ENCODE measurements at regions not wholly inside any gene's neighbourhood (a gene's known extent, or its start where the extent isn't known, plus 50 kb on each side); places are given as distances from the start of the nearest gene placed in this dataset.

GRCh38 chr10:3470191-3470590, 297.6 kb upstream of the PITRM1 start:
- WGBS, 2 donors = 92 to 97% methylated on average over 11 of the region's 11 CpGs
- Histone ChIP-seq H3K4me1 (peaks cover 0 to 77% (median 64%) of the 10 kb centered on the region in 9 donors), H3K27ac (peak overlapping the region in 7 of 10 donors; percentile 79 to 94 (median 90)), H3K36me3 (no peaks in the 10 kb centered on the region), H3K9me3 (no peaks in the 10 kb centered on the region), H3K4me3 (no peak overlapping the region), H3K27me3 (no peaks in the 10 kb centered on the region)
- intact Hi-C loops (cut with DNase I) = no loop called here
- DNase-seq = no peak
- TF ChIP-seq, protein P1, sequence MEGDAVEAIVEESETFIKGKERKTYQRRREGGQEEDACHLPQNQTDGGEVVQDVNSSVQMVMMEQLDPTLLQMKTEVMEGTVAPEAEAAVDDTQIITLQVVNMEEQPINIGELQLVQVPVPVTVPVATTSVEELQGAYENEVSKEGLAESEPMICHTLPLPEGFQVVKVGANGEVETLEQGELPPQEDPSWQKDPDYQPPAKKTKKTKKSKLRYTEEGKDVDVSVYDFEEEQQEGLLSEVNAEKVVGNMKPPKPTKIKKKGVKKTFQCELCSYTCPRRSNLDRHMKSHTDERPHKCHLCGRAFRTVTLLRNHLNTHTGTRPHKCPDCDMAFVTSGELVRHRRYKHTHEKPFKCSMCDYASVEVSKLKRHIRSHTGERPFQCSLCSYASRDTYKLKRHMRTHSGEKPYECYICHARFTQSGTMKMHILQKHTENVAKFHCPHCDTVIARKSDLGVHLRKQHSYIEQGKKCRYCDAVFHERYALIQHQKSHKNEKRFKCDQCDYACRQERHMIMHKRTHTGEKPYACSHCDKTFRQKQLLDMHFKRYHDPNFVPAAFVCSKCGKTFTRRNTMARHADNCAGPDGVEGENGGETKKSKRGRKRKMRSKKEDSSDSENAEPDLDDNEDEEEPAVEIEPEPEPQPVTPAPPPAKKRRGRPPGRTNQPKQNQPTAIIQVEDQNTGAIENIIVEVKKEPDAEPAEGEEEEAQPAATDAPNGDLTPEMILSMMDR (IDR thresholded peaks at IDR 0.05) = no peak
- ATAC-seq = no peak

DNA sequence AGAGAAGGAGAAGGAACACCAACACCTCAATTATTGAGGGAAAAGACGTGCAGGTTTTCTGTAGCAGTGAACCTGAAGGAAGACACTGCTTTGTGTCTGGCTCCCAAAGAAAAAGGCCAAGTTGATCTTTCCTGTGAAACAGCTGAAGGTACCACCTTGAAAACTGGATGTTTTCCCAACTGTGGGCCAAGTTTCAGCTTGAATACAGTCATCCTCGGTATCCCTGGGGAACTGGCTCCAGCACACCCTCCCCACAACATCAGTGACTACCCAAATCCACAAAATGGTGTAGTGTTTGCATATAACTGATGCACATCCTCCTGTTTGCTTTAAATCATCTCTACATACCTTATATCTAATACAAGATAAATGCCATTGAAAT, 297.0 kb upstream of the PITRM1 start:
- Histone ChIP-seq H3K9me3 (no peaks in the 10 kb centered on the region), H3K4me1 (peaks cover 0 to 83% (median 68%) of the 10 kb centered on the region in 9 donors), H3K27me3 (no peaks in the 10 kb centered on the region), H3K27ac (peak overlapping the region; percentile 46 to 94 (median 88)), H3K4me3 (no peak overlapping the region), H3K36me3 (no peaks in the 10 kb centered on the region)
- no peak for DNase-seq
- intact Hi-C loops (cut with DNase I) = loop anchor here in 7 of 10 donors (5.0 to 10.0 kb wide), 8 partner anchors 48 to 1305 kb away; no protein-coding TSS in a partner anchor
- 64% methylated on average over 2 of the region's 2 CpGs for WGBS, 2 donors
- TF ChIP-seq, protein P1 (IDR thresholded peaks at IDR 0.05) = no peak
- ATAC-seq = no peak

GRCh38 chr10:3468919-3469638, 296.5 kb upstream of the PITRM1 start:
- peak; percentile 51 to 66 for DNase-seq

More at GRCh38 chr10:3468919-3469638, 296.5 kb upstream of the PITRM1 start:
- Histone ChIP-seq H3K27me3 (no peaks in the 10 kb centered on the region), H3K4me1 (peaks cover 0 to 83% (median 68%) of the 10 kb centered on the region in 9 donors), H3K27ac (peak overlapping the region; percentile 46 to 94 (median 88)), H3K36me3 (no peaks in the 10 kb centered on the region), H3K9me3 (no peaks in the 10 kb centered on the region), H3K4me3 (peak overlapping the region in 2 of 10 donors; percentile 14 to 34)
- intact Hi-C loops (cut with DNase I) = loop anchor here in 7 of 10 donors (5.0 to 10.0 kb wide), 8 partner anchors 48 to 1306 kb away; no protein-coding TSS in a partner anchor
- TF ChIP-seq, protein P1 (IDR thresholded peaks at IDR 0.05) = no peak
- WGBS, 2 donors = 38 to 56% methylated on average over 12 of the region's 12 CpGs
- peak; percentile 42 to 78 (median 66) for ATAC-seq
